KMS-11 (cell line): ENCODE measurements at regions not wholly inside any gene's neighbourhood (a gene's known extent, or its start where the extent isn't known, plus 50 kb on each side); places are given as distances from the start of the nearest gene placed in this dataset.

Experiments
- H2AFZ ChIP-seq: fragments of 200-600 bp; sonication (generic); 2 replicates; pipeline ENCODE4 v1.6.1; 2016; ENCODE audit warnings: antibody characterized with exemption, mixed run types, low read depth
- H3K27ac ChIP-seq: fragments of 200-600 bp; sonication (generic); 2 replicates; pipeline ENCODE4 v1.6.1; 2016; ENCODE audit warnings: mild to moderate bottlenecking, mixed run types
- H3K27me3 ChIP-seq: fragments of 200-600 bp; sonication (generic); 2 replicates; pipeline ENCODE4 v1.6.1; 2017; ENCODE audit warnings: mild to moderate bottlenecking, low read depth, mixed run types, moderate library complexity; ENCODE audit not compliant: insufficient read depth
- H3K36me3 ChIP-seq: fragments of 200-600 bp; sonication (generic); 2 replicates; pipeline ENCODE4 v1.6.1; 2017; ENCODE audit warnings: mild to moderate bottlenecking, mixed run types; ENCODE audit not compliant: insufficient read depth
- H3K4me1 ChIP-seq: fragments of 200-600 bp; sonication (generic); 2 replicates; pipeline ENCODE4 v1.6.1; 2016; ENCODE audit warnings: mild to moderate bottlenecking, low read depth, mixed run types; ENCODE audit not compliant: poor library complexity, severe bottlenecking
- H3K4me2 ChIP-seq: fragments of 200-600 bp; sonication (generic); 2 replicates; pipeline ENCODE4 v1.7.0; 2016; ENCODE audit warnings: mild to moderate bottlenecking, mixed run types
- H3K4me3 ChIP-seq: fragments of 200-600 bp; sonication (generic); IDR thresholded peaks from 2 replicates; pipeline ENCODE4 v1.6.1; 2017; ENCODE audit warnings: low read depth, low read length, mixed read lengths; ENCODE audit not compliant: insufficient read depth
- H3K79me2 ChIP-seq: fragments of 200-600 bp; sonication (generic); 2 replicates; pipeline ENCODE4 v1.6.1; 2016; ENCODE audit warnings: low read depth, mixed run types; ENCODE audit not compliant: insufficient read depth
- H3K9ac ChIP-seq: fragments of 200-600 bp; sonication (generic); 2 replicates; pipeline ENCODE4 v1.6.1; 2016; ENCODE audit warnings: mild to moderate bottlenecking, mixed run types
- H4K20me1 ChIP-seq: fragments of 200-600 bp; sonication (generic); 2 replicates; pipeline ENCODE4 v1.6.1; 2016; ENCODE audit warnings: mild to moderate bottlenecking, mixed run types; ENCODE audit not compliant: insufficient read depth
- CTCF ChIP-seq: fragments of 200-600 bp; sonication (generic); conservative IDR thresholded peaks from 2 replicates; pipeline ENCODE4 v1.6.1; 2017; ENCODE audit warnings: low read depth, mild to moderate bottlenecking, antibody characterized with exemption, low read length, moderate library complexity, mixed read lengths

GRCh38 chr16:7185689-7186088, 147.0 kb upstream of the RBFOX1 start:
- TF ChIP-seq CTCF, result no peak
- no peak overlapping the region for H3K27ac ChIP-seq
- no peak overlapping the region for H3K9ac ChIP-seq
- H3K36me3 ChIP-seq, result no peaks in the 10 kb centered on the region
- H3K27me3 ChIP-seq, result no peaks in the 10 kb centered on the region
- no peak overlapping the region for H2AFZ ChIP-seq
- no peaks in the 10 kb centered on the region for H3K79me2 ChIP-seq
- no peak overlapping the region for H3K4me2 ChIP-seq
- no peaks in the 10 kb centered on the region for H3K4me1 ChIP-seq
- H4K20me1 ChIP-seq, result no peaks in the 10 kb centered on the region
- no peak overlapping the region for H3K4me3 ChIP-seq

GRCh38 chr16:7185165-7185564, 147.5 kb upstream of the RBFOX1 start:
- no peaks in the 10 kb centered on the region for H4K20me1 ChIP-seq
- no peak overlapping the region for H3K4me2 ChIP-seq
- no peaks in the 10 kb centered on the region for H3K27me3 ChIP-seq
- H3K9ac ChIP-seq, result no peak overlapping the region
- H3K4me3 ChIP-seq, result no peak overlapping the region
- H3K27ac ChIP-seq, result no peak overlapping the region
- no peaks in the 10 kb centered on the region for H3K36me3 ChIP-seq
- no peaks in the 10 kb centered on the region for H3K79me2 ChIP-seq
- no peak overlapping the region for H2AFZ ChIP-seq
- H3K4me1 ChIP-seq, result no peaks in the 10 kb centered on the region
- TF ChIP-seq CTCF, result no peak

GRCh38 chr16:7183768-7184167, 148.9 kb upstream of the RBFOX1 start:
- no peak for TF ChIP-seq CTCF
- H4K20me1 ChIP-seq, result no peaks in the 10 kb centered on the region
- no peaks in the 10 kb centered on the region for H3K36me3 ChIP-seq
- H3K79me2 ChIP-seq, result no peaks in the 10 kb centered on the region
- H2AFZ ChIP-seq, result no peak overlapping the region
- H3K9ac ChIP-seq, result no peak overlapping the region
- no peaks in the 10 kb centered on the region for H3K4me1 ChIP-seq
- H3K27me3 ChIP-seq, result no peaks in the 10 kb centered on the region
- no peak overlapping the region for H3K4me2 ChIP-seq
- H3K27ac ChIP-seq, result no peak overlapping the region
- no peak overlapping the region for H3K4me3 ChIP-seq

- Histone ChIP-seq H3K4me3 (no peak overlapping the region), H3K36me3 (no peaks in the 10 kb centered on the region), H4K20me1 (no peaks in the 10 kb centered on the region), H3K79me2 (no peaks in the 10 kb centered on the region), H3K27me3 (no peaks in the 10 kb centered on the region), H3K4me1 (no peaks in the 10 kb centered on the region), H3K4me2 (no peak overlapping the region), H2AFZ (no peak overlapping the region), H3K27ac (no peak overlapping the region), H3K9ac (no peak overlapping the region)
- TF ChIP-seq CTCF, result no peak
These were observed 150.0 kb upstream of the RBFOX1 start for GRCh38 chr16:7182510-7183109.
